ENCODE measurements at regions not wholly inside any gene's neighbourhood (a gene's known extent, or its start where the extent isn't known, plus 50 kb on each side); places are given as distances from the start of the nearest gene placed in this dataset.

DNA sequence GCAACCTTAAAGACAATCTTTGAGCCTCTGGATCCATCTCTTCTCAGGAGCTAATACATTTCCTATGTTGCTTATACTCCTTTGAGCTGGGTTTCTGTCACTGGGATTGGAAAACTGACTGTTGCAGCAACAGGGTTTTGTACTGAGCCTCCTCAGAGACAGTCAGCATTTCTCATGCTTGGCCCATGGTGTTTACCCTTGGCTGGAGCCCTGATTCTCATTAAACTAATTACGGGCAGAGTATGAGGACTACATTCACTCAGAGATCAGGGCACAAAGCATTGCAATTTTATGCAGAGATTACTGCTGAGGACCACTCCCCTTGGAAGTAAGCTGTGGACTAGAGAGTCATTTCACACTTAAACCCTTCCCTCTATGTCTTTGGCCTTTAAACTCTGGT, 134.5 kb downstream of the LRIG2 start:
- no peak for TF ChIP-seq POLR2A (IDR thresholded peaks at IDR 0.05; ENCODE audit: low read depth)
- TF ChIP-seq, protein P1, sequence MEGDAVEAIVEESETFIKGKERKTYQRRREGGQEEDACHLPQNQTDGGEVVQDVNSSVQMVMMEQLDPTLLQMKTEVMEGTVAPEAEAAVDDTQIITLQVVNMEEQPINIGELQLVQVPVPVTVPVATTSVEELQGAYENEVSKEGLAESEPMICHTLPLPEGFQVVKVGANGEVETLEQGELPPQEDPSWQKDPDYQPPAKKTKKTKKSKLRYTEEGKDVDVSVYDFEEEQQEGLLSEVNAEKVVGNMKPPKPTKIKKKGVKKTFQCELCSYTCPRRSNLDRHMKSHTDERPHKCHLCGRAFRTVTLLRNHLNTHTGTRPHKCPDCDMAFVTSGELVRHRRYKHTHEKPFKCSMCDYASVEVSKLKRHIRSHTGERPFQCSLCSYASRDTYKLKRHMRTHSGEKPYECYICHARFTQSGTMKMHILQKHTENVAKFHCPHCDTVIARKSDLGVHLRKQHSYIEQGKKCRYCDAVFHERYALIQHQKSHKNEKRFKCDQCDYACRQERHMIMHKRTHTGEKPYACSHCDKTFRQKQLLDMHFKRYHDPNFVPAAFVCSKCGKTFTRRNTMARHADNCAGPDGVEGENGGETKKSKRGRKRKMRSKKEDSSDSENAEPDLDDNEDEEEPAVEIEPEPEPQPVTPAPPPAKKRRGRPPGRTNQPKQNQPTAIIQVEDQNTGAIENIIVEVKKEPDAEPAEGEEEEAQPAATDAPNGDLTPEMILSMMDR (IDR thresholded peaks at IDR 0.05): no peak
- no peak for TF ChIP-seq POLR2AphosphoS5 (IDR thresholded peaks at IDR 0.05)
- no peak for TF ChIP-seq EP300 (IDR thresholded peaks at IDR 0.05)

Data from esophagus muscularis mucosa (tissue), 4 donors.